Neuronal stem cell (in vitro differentiated cells): ENCODE measurements at regions not wholly inside any gene's neighbourhood (a gene's known extent, or its start where the extent isn't known, plus 50 kb on each side); places are given as distances from the start of the nearest gene placed in this dataset.

Experiments
- DNase-seq: peaks from one replicate; pipeline ENCODE4 v3.0.0-alpha.2; 2013; ENCODE audit warnings: low spot score
- H2AFZ ChIP-seq: one replicate; pipeline ENCODE4 v1.6.1; 2013; ENCODE audit warnings: mild to moderate bottlenecking, low read length, inconsistent platforms
- H2AK5ac ChIP-seq: 2 replicates; pipeline ENCODE4 v1.6.1; 2013; ENCODE audit warnings: low read depth, mild to moderate bottlenecking, inconsistent platforms, low read length, moderate library complexity, mixed read lengths
- H2BK120ac ChIP-seq: 2 replicates; pipeline ENCODE4 v1.6.1; 2013; ENCODE audit warnings: low read depth, mild to moderate bottlenecking, inconsistent platforms, low read length, moderate library complexity, mixed read lengths
- H2BK12ac ChIP-seq: one replicate; pipeline ENCODE4 v1.6.1; 2013; ENCODE audit warnings: low read length, inconsistent platforms
- H2BK15ac ChIP-seq: 2 replicates; pipeline ENCODE4 v1.6.1; 2013; ENCODE audit warnings: mild to moderate bottlenecking, low read length, inconsistent platforms, mixed read lengths
- H2BK5ac ChIP-seq: one replicate; pipeline ENCODE4 v1.6.1; 2013; ENCODE audit warnings: inconsistent platforms, mild to moderate bottlenecking, low read length, moderate library complexity
- H3K14ac ChIP-seq: one replicate; pipeline ENCODE4 v1.6.1; 2013; ENCODE audit warnings: low read length, inconsistent platforms
- H3K18ac ChIP-seq: 2 replicates; pipeline ENCODE4 v1.6.1; 2013; ENCODE audit warnings: low read length, inconsistent platforms
- H3K23ac ChIP-seq: 2 replicates; pipeline ENCODE4 v1.6.1; 2013; ENCODE audit warnings: low read depth, mild to moderate bottlenecking, mixed read lengths, low read length, inconsistent platforms; ENCODE audit not compliant: poor library complexity
- H3K27ac ChIP-seq: replicated peaks from 3 replicates; pipeline ENCODE4 v1.5.1; 2013; ENCODE audit warnings: low read length, inconsistent platforms
- H3K27me3 ChIP-seq, 3 experiments: 2 replicates each; pipeline ENCODE4 v1.6.1; 2013; ENCODE audit warnings: low read length in 3 of 3, mild to moderate bottlenecking in 2 of 3, inconsistent platforms in 1 of 3, low read depth in 1 of 3, mixed read lengths in 1 of 3, moderate library complexity in 1 of 3; ENCODE audit not compliant: control insufficient read depth in 3 of 3, insufficient read depth in 3 of 3
- H3K36me3 ChIP-seq, 2 donors: replicated peaks in 1 of 2; 2 replicates each; pipeline ENCODE4 v1.6.1; 2013; ENCODE audit warnings: low read length in 2 of 2; ENCODE audit not compliant: control insufficient read depth in 2 of 2, insufficient read depth in 2 of 2
- H3K4ac ChIP-seq: 2 replicates; pipeline ENCODE4 v1.6.1; 2013; ENCODE audit warnings: inconsistent platforms, mild to moderate bottlenecking, low read length, moderate library complexity
- H3K4me1 ChIP-seq, 2 donors: 1 replicate in 1 of 2; 2 replicates in 1 of 2; pipeline ENCODE4 v1.6.1; 2013; ENCODE audit warnings: low read length in 2 of 2, low read depth in 1 of 2; ENCODE audit not compliant: control insufficient read depth in 2 of 2, insufficient read depth in 1 of 2
- H3K4me2 ChIP-seq: one replicate; pipeline ENCODE4 v1.6.1; 2013; ENCODE audit warnings: mild to moderate bottlenecking, low read length, inconsistent platforms; ENCODE audit not compliant: insufficient read depth, poor library complexity, severe bottlenecking
- H3K4me3 ChIP-seq, 2 donors: 2 replicates each; pipeline ENCODE4 v1.5.1; 2013; ENCODE audit warnings: low read length in 2 of 2, mild to moderate bottlenecking in 2 of 2, inconsistent platforms in 1 of 2, moderate library complexity in 1 of 2
- H3K79me1 ChIP-seq: one replicate; pipeline ENCODE4 v1.6.1; 2013; ENCODE audit warnings: low read depth, mild to moderate bottlenecking, inconsistent platforms, low read length, moderate library complexity
- H3K9ac ChIP-seq: one replicate; pipeline ENCODE4 v1.6.1; 2013; ENCODE audit warnings: mild to moderate bottlenecking, low read depth, low read length, inconsistent platforms; ENCODE audit not compliant: poor library complexity
- H3K9me3 ChIP-seq, 2 donors: replicated peaks in 1 of 2; 2 replicates each; pipeline versions ENCODE3 to v1.6.1; 2013; ENCODE audit warnings: low read length in 2 of 2, mild to moderate bottlenecking in 2 of 2, inconsistent platforms in 1 of 2, low read depth in 1 of 2, mixed read lengths in 1 of 2, moderate library complexity in 1 of 2; ENCODE audit not compliant: control insufficient read depth in 2 of 2, insufficient read depth in 1 of 2
- H4K8ac ChIP-seq: one replicate; pipeline ENCODE4 v1.6.1; 2013; ENCODE audit warnings: low read depth, mild to moderate bottlenecking, inconsistent platforms, low read length, moderate library complexity
- H4K91ac ChIP-seq: one replicate; pipeline ENCODE4 v1.6.1; 2013; ENCODE audit warnings: low read length, low read depth, mild to moderate bottlenecking, inconsistent platforms; ENCODE audit not compliant: poor library complexity
- WGBS, 2 donors: extraction: QIAGEN DNeasy Blood & Tissue Kit; methylation state at CpG; one replicate each; pipeline ENCODE4 v1.1.7; 2013; ENCODE audit warnings: missing lambda C conversion rate in 2 of 2, mixed read lengths in 1 of 2; ENCODE audit not compliant: insufficient read length in 2 of 2, insufficient replicate concordance in 1 of 2; ENCODE audit errors: extremely low coverage in 2 of 2; 5-methylcytosine and 5-hydroxymethylcytosine counted together

DNA sequence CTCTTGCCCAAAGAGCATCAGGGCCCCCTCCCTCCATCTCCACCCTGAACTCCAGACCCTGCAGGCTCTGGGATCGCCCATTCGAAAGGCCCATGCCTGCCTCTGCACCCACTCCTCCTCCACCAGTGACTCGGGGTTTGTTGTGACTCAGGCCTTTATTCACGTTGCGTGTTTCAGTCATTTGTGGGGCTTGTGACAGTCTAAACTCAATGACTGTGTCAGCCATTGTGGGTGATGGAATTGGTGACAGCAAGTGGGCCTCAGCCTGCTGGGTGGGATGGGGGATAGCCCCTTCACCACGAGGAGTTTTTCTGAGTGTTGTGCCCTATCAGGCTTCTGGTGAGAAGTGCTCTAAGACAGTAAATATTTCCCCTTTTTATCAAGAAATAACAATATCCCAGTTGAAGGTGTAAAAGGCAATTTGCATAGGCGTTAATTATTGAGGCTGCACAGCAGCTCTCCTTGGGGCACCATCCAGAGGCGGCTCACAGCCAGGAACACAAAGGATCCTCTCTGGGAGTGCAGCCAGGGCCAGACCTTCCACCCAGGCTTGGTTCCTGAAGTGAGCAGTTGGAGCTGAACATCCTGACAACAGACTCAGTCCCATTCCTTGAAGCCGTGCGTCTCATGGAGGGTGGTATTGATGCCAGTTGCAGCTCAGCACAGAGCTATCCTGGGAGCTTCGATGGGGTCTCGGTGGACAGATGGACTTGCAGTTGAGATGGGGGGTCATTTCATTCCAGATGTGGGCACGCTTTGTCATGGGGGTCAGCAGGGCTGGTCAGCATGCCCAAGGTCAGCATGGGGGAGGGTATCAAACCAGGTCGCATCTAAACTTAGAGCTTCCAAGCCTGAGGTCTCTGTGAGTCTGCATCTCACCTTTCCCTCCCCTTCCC lies 135.6 kb upstream of the CACNA1E start:
- Histone ChIP-seq H2AFZ (no peak overlapping the region), H3K18ac (peak overlapping the region; percentile 18), H3K79me1 (no peaks in the 10 kb centered on the region), H3K9ac (no peak overlapping the region), H3K27me3 (peaks cover 0 to 4% (median 0%) of the 10 kb centered on the region in 3 experiments), H3K4me2 (no peak overlapping the region), H4K8ac (no peak overlapping the region), H3K4me3 (no peak overlapping the region), H3K23ac (peak overlapping the region; percentile 29), H3K9me3 (peaks cover 0 to 2% of the 10 kb centered on the region in 2 donors), H2BK120ac (no peak overlapping the region), H2AK5ac (peak overlapping the region; percentile 49), H3K4me1 (no peaks in the 10 kb centered on the region), H2BK15ac (no peak overlapping the region), H2BK12ac (no peak overlapping the region), H3K4ac (no peak overlapping the region), H3K14ac (no peak overlapping the region), H4K91ac (no peak overlapping the region), H3K36me3 (no peaks in the 10 kb centered on the region), H2BK5ac (no peak overlapping the region), H3K27ac (no peak overlapping the region)
- WGBS, 2 donors: no CpG with 5 or more reads among the region's 14 CpGs
- no peak for DNase-seq

DNA sequence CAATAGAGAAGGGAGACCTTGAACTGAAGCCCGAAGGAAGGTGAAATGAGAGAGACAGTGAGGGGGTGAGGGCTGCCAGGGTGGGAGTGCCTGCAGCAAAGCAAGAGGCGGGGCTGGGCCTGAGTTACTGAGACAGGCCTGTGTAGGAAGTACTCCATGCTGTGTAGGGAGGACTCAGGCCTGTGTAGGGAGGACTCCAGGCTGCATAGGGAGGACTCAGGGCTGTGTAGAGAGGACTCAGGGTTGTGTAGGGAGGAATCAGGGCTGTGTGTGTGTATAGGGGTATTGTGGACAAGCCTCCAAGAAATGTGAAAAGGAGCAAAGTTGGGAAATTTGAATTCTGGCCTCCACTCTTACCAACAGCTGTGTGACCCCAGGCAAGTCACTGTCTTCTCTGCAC lies 133.8 kb upstream of the CACNA1E start:
- H2AFZ ChIP-seq: no peak overlapping the region
- H2BK120ac ChIP-seq: no peak overlapping the region
- no peak overlapping the region for H3K4me3 ChIP-seq
- no peak overlapping the region for H3K27ac ChIP-seq
- no peak for DNase-seq
- H3K18ac ChIP-seq: no peak overlapping the region
- H3K4ac ChIP-seq: no peak overlapping the region
- H3K36me3 ChIP-seq: no peaks in the 10 kb centered on the region
- H3K9ac ChIP-seq: no peak overlapping the region
- no peak overlapping the region for H2AK5ac ChIP-seq
- H2BK12ac ChIP-seq: no peak overlapping the region
- H4K8ac ChIP-seq: no peak overlapping the region
- no peak overlapping the region for H3K4me2 ChIP-seq
- WGBS, 2 donors: no CpG with 5 or more reads among the region's 2 CpGs
- H2BK5ac ChIP-seq: no peak overlapping the region
- H3K79me1 ChIP-seq: no peaks in the 10 kb centered on the region
- peaks cover 0 to 2% of the 10 kb centered on the region in 2 donors for H3K9me3 ChIP-seq
- no peak overlapping the region for H3K23ac ChIP-seq
- H4K91ac ChIP-seq: no peak overlapping the region
- no peak overlapping the region for H3K14ac ChIP-seq
- peaks cover 0 to 4% (median 0%) of the 10 kb centered on the region in 3 experiments for H3K27me3 ChIP-seq
- H3K4me1 ChIP-seq: no peaks in the 10 kb centered on the region
- H2BK15ac ChIP-seq: no peak overlapping the region

DNA sequence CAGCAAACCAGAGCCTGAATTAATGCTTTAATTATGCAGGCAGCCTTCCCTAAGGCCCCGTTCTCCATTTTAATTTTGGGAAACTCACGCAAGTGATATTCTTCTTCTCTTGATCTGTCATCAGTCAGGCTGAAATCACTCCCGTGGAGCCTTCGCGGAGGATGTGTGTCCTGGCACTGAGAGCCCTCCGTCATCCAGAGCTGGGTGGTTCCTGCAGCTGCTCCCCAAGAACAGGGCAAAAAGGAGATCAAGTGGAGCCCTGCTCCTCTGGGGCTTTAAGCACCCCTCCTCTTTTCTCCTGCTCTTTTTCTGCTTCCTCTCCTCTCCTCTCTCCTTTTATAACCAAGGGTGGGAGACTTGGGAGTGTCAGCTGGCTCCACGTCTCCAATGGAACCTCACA lies 133.2 kb upstream of the CACNA1E start:
- Histone ChIP-seq H3K36me3 (no peaks in the 10 kb centered on the region), H3K23ac (no peak overlapping the region), H3K18ac (peak overlapping the region; percentile 6), H3K4ac (no peak overlapping the region), H2AK5ac (no peak overlapping the region), H3K4me3 (no peak overlapping the region), H4K91ac (no peak overlapping the region), H4K8ac (no peak overlapping the region), H3K14ac (no peak overlapping the region), H2AFZ (no peak overlapping the region), H2BK120ac (no peak overlapping the region), H2BK12ac (no peak overlapping the region), H2BK5ac (no peak overlapping the region), H3K79me1 (no peaks in the 10 kb centered on the region), H3K27ac (no peak overlapping the region), H3K4me2 (no peak overlapping the region), H3K27me3 (peaks cover 0 to 4% (median 0%) of the 10 kb centered on the region in 3 experiments), H3K9me3 (peaks cover 0 to 2% of the 10 kb centered on the region in 2 donors), H2BK15ac (no peak overlapping the region), H3K9ac (peak overlapping the region; percentile 24), H3K4me1 (no peaks in the 10 kb centered on the region)
- no peak for DNase-seq
- WGBS, 2 donors: no CpG with 5 or more reads among the region's 7 CpGs

DNA sequence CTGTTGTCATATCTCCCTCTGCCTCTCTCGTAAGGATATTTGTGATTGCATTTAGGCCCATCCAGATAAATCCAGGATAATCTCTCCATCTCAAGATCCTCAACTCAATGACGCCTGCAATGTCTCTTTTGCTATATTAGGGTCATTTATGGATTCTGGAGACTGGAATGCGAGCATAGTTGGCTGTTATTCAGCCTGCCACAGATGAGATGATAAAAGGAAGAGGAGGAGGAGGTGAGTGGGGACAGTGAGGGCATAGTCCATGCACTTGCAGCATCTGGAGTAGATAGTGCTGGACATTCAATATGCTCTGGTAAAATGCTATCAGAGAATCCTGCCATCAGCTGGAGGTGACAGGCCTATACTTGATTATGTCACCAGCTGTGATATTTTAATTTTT lies 131.6 kb upstream of the CACNA1E start:
- no peaks in the 10 kb centered on the region for H3K36me3 ChIP-seq
- H3K9ac ChIP-seq: no peak overlapping the region
- no CpG with 5 or more reads among the region's 3 CpGs for WGBS, 2 donors
- DNase-seq: no peak
- no peak overlapping the region for H2BK5ac ChIP-seq
- no peak overlapping the region for H3K18ac ChIP-seq
- no peak overlapping the region for H2BK12ac ChIP-seq
- no peak overlapping the region for H3K4me3 ChIP-seq
- H3K79me1 ChIP-seq: no peaks in the 10 kb centered on the region
- no peak overlapping the region for H3K23ac ChIP-seq
- no peak overlapping the region for H3K4ac ChIP-seq
- peaks cover 0 to 2% of the 10 kb centered on the region in 2 donors for H3K9me3 ChIP-seq
- no peak overlapping the region for H2AFZ ChIP-seq
- no peak overlapping the region for H3K27ac ChIP-seq
- peaks cover 0 to 4% of the 10 kb centered on the region in 2 donors for H3K4me1 ChIP-seq
- H2BK15ac ChIP-seq: no peak overlapping the region
- H3K27me3 ChIP-seq: no peaks in the 10 kb centered on the region
- no peak overlapping the region for H4K91ac ChIP-seq
- no peak overlapping the region for H3K14ac ChIP-seq
- H3K4me2 ChIP-seq: no peak overlapping the region
- H2BK120ac ChIP-seq: no peak overlapping the region
- no peak overlapping the region for H4K8ac ChIP-seq
- no peak overlapping the region for H2AK5ac ChIP-seq
